ENCODE measurements at regions not wholly inside any gene's neighbourhood (a gene's known extent, or its start where the extent isn't known, plus 50 kb on each side); places are given as distances from the start of the nearest gene placed in this dataset.
"Not testable (repeated sequence)": the region's sequence is repeated elsewhere in the genome, so short reads cannot be mapped to it uniquely, and the experiment has no call there.

GRCh38 chr5:43802119-43802518 is 199.1 kb downstream of the NNT start:
- H3K36me3 ChIP-seq (ENCODE audit: insufficient read depth, low read length), result no peaks in the 10 kb centered on the region
- no peak overlapping the region for H3K9ac ChIP-seq (ENCODE audit: low read depth, low read length)
- no peaks in the 10 kb centered on the region for H3K9me3 ChIP-seq (ENCODE audit: control insufficient read depth, insufficient read depth, low read length)
- H3K4me1 ChIP-seq (ENCODE audit: insufficient read depth, low read length), result no peaks in the 10 kb centered on the region

DNA sequence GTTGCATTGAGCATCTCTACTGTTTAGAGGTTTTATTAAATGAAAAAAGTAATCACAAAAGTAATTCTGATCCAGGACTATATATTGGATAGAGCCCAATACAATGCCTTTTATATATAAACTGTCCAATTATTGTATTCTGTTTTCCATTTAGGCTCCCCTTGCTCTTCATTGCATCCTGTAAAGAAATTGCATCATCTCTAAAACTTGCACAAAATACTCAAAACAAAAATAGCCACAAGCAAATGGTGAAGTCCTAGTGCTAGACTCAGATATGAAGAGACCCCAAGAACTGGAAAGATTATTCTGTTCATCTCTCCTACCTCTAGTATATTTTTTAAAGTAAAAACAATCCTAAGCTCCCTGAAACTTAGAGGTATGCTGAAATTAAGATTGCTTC is 195.8 kb downstream of the NNT start:
- H3K9me3 ChIP-seq (ENCODE audit: control insufficient read depth, insufficient read depth, low read length), result no peaks in the 10 kb centered on the region
- no peaks in the 10 kb centered on the region for H3K4me1 ChIP-seq (ENCODE audit: insufficient read depth, low read length)
- no peak overlapping the region for H3K9ac ChIP-seq (ENCODE audit: low read depth, low read length)
- H3K36me3 ChIP-seq (ENCODE audit: insufficient read depth, low read length), result no peaks in the 10 kb centered on the region

DNA sequence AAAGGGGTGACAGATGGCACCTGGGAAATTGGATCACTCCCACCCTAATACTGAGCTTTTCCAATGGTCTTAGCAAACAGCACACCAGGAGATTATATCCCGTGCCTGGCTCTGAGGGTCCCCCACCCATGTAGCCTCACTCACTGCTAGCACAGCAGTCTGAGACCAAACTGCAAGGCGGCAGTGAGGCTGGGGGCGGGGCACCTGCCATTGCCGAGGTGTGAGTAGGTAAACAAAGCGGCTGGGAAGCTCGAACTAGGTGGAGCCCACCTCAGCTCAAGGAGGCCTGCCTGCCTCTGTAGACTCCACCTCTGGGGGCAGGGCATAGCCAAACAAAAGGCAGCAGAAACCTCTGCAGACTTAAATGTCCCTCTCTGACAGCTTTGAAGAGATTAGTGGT is 188.9 kb downstream of the NNT start:
- H3K36me3 ChIP-seq (ENCODE audit: insufficient read depth, low read length); H3K9me3 ChIP-seq (ENCODE audit: control insufficient read depth, insufficient read depth, low read length); H3K9ac ChIP-seq (ENCODE audit: low read depth, low read length); H3K4me1 ChIP-seq (ENCODE audit: insufficient read depth, low read length): not testable (repeated sequence)

GRCh38 chr5:43785198-43785597 is 182.2 kb downstream of the NNT start:
- Histone ChIP-seq H3K9ac (ENCODE audit: low read depth, low read length) (no peak overlapping the region), H3K9me3 (ENCODE audit: control insufficient read depth, insufficient read depth, low read length) (no peaks in the 10 kb centered on the region; the same call in none of the 2 replicates), H3K4me1 (ENCODE audit: insufficient read depth, low read length) (no peaks in the 10 kb centered on the region), H3K36me3 (ENCODE audit: insufficient read depth, low read length) (no peaks in the 10 kb centered on the region; the same call in 1 of the 2 replicates)

GRCh38 chr5:43780586-43780985 is 177.6 kb downstream of the NNT start:
- H3K9me3 ChIP-seq (ENCODE audit: control insufficient read depth, insufficient read depth, low read length), result no peaks in the 10 kb centered on the region; the same call in none of the 2 replicates
- H3K36me3 ChIP-seq (ENCODE audit: insufficient read depth, low read length), result no peaks in the 10 kb centered on the region
- H3K9ac ChIP-seq (ENCODE audit: low read depth, low read length), result no peak overlapping the region
- no peaks in the 10 kb centered on the region for H3K4me1 ChIP-seq (ENCODE audit: insufficient read depth, low read length)

- Histone ChIP-seq H3K4me1 (ENCODE audit: insufficient read depth, low read length) (peaks cover 40% of the 10 kb centered on the region), H3K9me3 (ENCODE audit: control insufficient read depth, insufficient read depth, low read length) (no peaks in the 10 kb centered on the region), H3K9ac (ENCODE audit: low read depth, low read length) (no peak overlapping the region), H3K36me3 (ENCODE audit: insufficient read depth, low read length) (no peaks in the 10 kb centered on the region; the same call in 1 of the 2 replicates)
Measured at GRCh38 chr5:43774881-43775399, 172.0 kb downstream of the NNT start.

DNA sequence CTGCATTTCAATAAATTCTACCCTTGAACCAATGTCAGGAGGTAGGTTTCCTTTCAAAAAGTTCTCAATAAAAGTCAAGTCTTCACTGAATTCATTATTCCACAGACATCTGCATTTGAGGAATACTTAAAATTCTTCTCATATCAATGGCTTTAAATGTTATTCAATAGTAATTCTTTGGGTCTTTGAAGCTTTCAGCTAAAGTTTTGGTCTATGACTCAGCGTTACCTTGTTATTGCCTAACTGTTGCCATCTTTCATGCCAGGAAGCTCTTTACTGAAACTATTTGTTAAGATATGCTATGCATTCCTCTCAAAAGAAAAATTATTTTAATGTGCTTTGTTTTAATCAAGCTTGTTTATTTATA is 170.5 kb downstream of the NNT start:
- Histone ChIP-seq H3K4me1 (ENCODE audit: insufficient read depth, low read length) (peaks cover 40% of the 10 kb centered on the region), H3K36me3 (ENCODE audit: insufficient read depth, low read length) (no peaks in the 10 kb centered on the region; the same call in 1 of the 2 replicates), H3K9ac (ENCODE audit: low read depth, low read length) (peak overlapping the region; percentile 34; the same call in 1 of the 2 replicates), H3K9me3 (ENCODE audit: control insufficient read depth, insufficient read depth, low read length) (no peaks in the 10 kb centered on the region; the same call in 1 of the 2 replicates)

- Histone ChIP-seq H3K9ac (ENCODE audit: low read depth, low read length) (peak overlapping the region; percentile 34), H3K4me1 (ENCODE audit: insufficient read depth, low read length) (peaks cover 40% of the 10 kb centered on the region), H3K9me3 (ENCODE audit: control insufficient read depth, insufficient read depth, low read length) (no peaks in the 10 kb centered on the region; the same call in 1 of the 2 replicates), H3K36me3 (ENCODE audit: insufficient read depth, low read length) (no peaks in the 10 kb centered on the region; the same call in 1 of the 2 replicates)
Measured at GRCh38 chr5:43772764-43773477, 169.9 kb downstream of the NNT start.

- peak overlapping the region; percentile 34; the same call in 1 of the 2 replicates for H3K9ac ChIP-seq (ENCODE audit: low read depth, low read length)
- no peaks in the 10 kb centered on the region; the same call in 1 of the 2 replicates for H3K36me3 ChIP-seq (ENCODE audit: insufficient read depth, low read length)
- peaks cover 40% of the 10 kb centered on the region for H3K4me1 ChIP-seq (ENCODE audit: insufficient read depth, low read length)
- H3K9me3 ChIP-seq (ENCODE audit: control insufficient read depth, insufficient read depth, low read length), result no peaks in the 10 kb centered on the region; the same call in 1 of the 2 replicates
Measured at GRCh38 chr5:43772458-43772763, 169.4 kb downstream of the NNT start.

GRCh38 chr5:43771611-43772031 is 168.6 kb downstream of the NNT start:
- Histone ChIP-seq H3K9ac (ENCODE audit: low read depth, low read length) (peak overlapping the region; percentile 19; the same call in 1 of the 2 replicates), H3K9me3 (ENCODE audit: control insufficient read depth, insufficient read depth, low read length) (no peaks in the 10 kb centered on the region; the same call in 1 of the 2 replicates), H3K36me3 (ENCODE audit: insufficient read depth, low read length) (no peaks in the 10 kb centered on the region; the same call in 1 of the 2 replicates), H3K4me1 (ENCODE audit: insufficient read depth, low read length) (peaks cover 40% of the 10 kb centered on the region)

DNA sequence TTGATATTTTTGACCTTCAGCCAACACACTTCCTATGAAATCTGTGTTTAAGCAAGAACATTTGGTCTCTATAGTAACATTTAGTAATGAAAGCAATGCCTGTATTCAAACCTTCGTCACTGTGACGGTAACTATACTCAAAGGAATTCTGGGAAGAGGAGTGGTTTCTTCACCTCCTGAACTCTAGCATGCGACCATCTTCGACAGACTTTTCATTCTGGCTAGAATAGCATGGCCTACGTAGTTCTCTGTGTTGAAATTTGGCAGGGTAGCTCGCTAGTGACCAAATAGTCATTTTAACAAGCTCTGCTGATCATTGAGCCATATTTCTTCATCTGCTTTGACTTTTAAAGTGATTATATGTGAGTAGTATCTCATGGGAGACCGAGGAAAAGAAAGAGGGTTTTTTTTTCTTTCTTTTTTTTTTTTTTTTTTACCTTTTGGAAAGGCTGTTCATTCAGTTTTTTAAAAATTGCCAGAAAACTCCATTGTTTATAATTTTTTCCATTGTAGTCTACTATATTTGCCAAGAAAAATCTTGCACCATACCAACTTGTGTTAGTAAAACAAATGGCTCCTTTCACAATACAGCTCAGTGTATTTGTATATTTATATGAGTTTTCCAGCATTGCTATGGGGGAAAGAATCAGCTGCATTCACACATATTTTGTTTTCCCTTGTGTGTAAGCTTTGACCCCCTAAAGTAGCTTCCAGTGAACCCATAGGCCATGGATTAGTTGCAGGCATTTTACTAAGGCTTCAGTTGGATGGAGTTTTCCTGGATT is 166.8 kb downstream of the NNT start:
- H3K4me1 ChIP-seq (ENCODE audit: insufficient read depth, low read length), result peaks cover 37% of the 10 kb centered on the region
- H3K9ac ChIP-seq (ENCODE audit: low read depth, low read length), result no peak overlapping the region
- peaks cover 4% of the 10 kb centered on the region for H3K9me3 ChIP-seq (ENCODE audit: control insufficient read depth, insufficient read depth, low read length)
- no peaks in the 10 kb centered on the region; the same call in 1 of the 2 replicates for H3K36me3 ChIP-seq (ENCODE audit: insufficient read depth, low read length)

All from ES-I3 (cell line).